SH-SY5Y (cell line): ENCODE measurements at regions not wholly inside any gene's neighbourhood (a gene's known extent, or its start where the extent isn't known, plus 50 kb on each side); places are given as distances from the start of the nearest gene placed in this dataset.

Source experiments
- GATA2 ChIP-seq: IDR thresholded peaks from 2 replicates; pipeline ENCODE4 v1.6.1; 2011; ENCODE audit warnings: mild to moderate bottlenecking, low read depth, low read length
- GATA3 ChIP-seq: IDR thresholded peaks from 2 replicates; pipeline ENCODE4 v1.6.1; 2011; ENCODE audit warnings: low read depth, mild to moderate bottlenecking, low read length, moderate library complexity

DNA sequence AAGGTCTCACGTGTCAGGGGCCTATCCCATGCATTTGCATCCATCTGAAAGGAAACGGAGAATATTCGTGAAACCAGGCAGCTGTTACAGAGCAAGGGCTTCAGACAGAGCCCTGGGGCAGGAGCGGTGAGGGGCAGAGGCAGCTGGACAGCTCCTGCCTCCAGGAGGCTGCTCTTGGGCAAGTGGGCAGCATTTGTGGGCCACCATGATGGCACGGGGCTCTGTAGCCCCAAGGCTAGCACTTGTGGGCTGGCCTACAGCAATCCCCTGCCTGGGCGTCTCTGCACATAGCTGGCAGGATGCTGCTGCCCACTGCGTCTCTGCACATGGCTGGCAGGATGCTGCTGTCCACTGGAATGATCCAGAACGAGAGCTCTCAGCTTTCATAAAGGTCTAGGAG, 52.8 kb upstream of the PTMA start:
- TF ChIP-seq GATA2 (no peak), GATA3 (no peak)
